Endothelial cell of umbilical vein (primary cell): ENCODE measurements at regions not wholly inside any gene's neighbourhood (a gene's known extent, or its start where the extent isn't known, plus 50 kb on each side); places are given as distances from the start of the nearest gene placed in this dataset.

Experiments used
- BruUV-seq: library from RNA; stranded (reverse); fragments of 400-500 nt; replicated peaks from 2 replicates; lab custom pipeline; 2021; lab: Mats Ljungman, UMichigan
- CTCF ChIA-PET: fragments of 300-600, 350-600 bp; sonication (Branson Sonifier 250); formaldehyde crosslinking; loops from one replicate; lab custom pipeline; 2021; ENCODE audit warnings: antibody characterized with exemption, inconsistent platforms; lab: Charles Lee
- POLR2A ChIA-PET: fragments of 300-600, 350-600 bp; sonication (Branson Sonifier 250); formaldehyde crosslinking; loops from one replicate; lab custom pipeline; 2021; ENCODE audit warnings: antibody characterized with exemption, inconsistent platforms; lab: Charles Lee
- DNase-seq: peaks from one replicate; pipeline ENCODE4 v3.0.0-alpha.2; 2011; ENCODE audit warnings: low read depth, low spot score
- FAIRE-seq: peaks from 2 replicates; lab custom pipeline; 2011; peaks lifted over from hg19 to GRCh38; lab: Jason Lieb, UNC
- H2AFZ ChIP-seq: 2 replicates; pipeline ENCODE4 v1.6.0; 2012; ENCODE audit warnings: low read depth, low read length, control low read depth, inconsistent platforms
- H3K27ac ChIP-seq: 2 replicates; pipeline ENCODE4 v1.5.1; 2011; ENCODE audit warnings: low read depth, mild to moderate bottlenecking, control low read depth, low read length, moderate library complexity; ENCODE audit not compliant: insufficient read depth
- H3K27me3 ChIP-seq, 2 experiments: 2 replicates each; pipeline versions ENCODE4 v1.6.0 to v1.6.1; 2011; ENCODE audit warnings: low read length in 2 of 2, mixed read lengths in 1 of 2; ENCODE audit not compliant: control insufficient read depth in 2 of 2, insufficient read depth in 2 of 2
- H3K36me3 ChIP-seq, 2 experiments: 2 replicates in 1 of 2; 3 replicates in 1 of 2; pipeline ENCODE4 v1.5.1; 2011; ENCODE audit warnings: low read length in 2 of 2, mild to moderate bottlenecking in 1 of 2, moderate library complexity in 1 of 2; ENCODE audit not compliant: control insufficient read depth in 2 of 2, insufficient read depth in 2 of 2; ENCODE audit errors: extremely low read depth in 1 of 2
- H3K4me1 ChIP-seq: 3 replicates; pipeline ENCODE4 v1.5.1; 2011; ENCODE audit warnings: mild to moderate bottlenecking, low read length; ENCODE audit not compliant: control insufficient read depth, insufficient read depth; ENCODE audit errors: extremely low read depth
- H3K4me2 ChIP-seq: 2 replicates; pipeline ENCODE4 v1.6.1; 2011; ENCODE audit warnings: low read length, control low read depth, mixed read lengths; ENCODE audit not compliant: insufficient read depth
- H3K4me3 ChIP-seq, 3 experiments: fragments of 200-600 bp in 1 of 3; sonication (generic), shearing (Covaris generic) in 1 of 3; replicated peaks in 1 of 3; 2 replicates each; pipeline ENCODE4 v1.5.1; 2011 to 2016; ENCODE audit warnings: control low read depth in 3 of 3, low read length in 3 of 3, mild to moderate bottlenecking in 2 of 3, inconsistent platforms in 1 of 3, low read depth in 1 of 3, moderate library complexity in 1 of 3; ENCODE audit not compliant: insufficient read depth in 1 of 3
- H3K79me2 ChIP-seq: 2 replicates; pipeline ENCODE4 v1.6.0; 2012; ENCODE audit warnings: low read length, inconsistent platforms; ENCODE audit not compliant: control insufficient read depth, insufficient read depth
- H3K9ac ChIP-seq: replicated peaks from 2 replicates; pipeline ENCODE3; 2011; ENCODE audit warnings: low read length, control low read depth; ENCODE audit not compliant: insufficient read depth; ENCODE audit errors: extremely low read depth
- H3K9me1 ChIP-seq: replicated peaks from 3 replicates; pipeline ENCODE4 v1.6.0; 2011; ENCODE audit warnings: mild to moderate bottlenecking, low read length; ENCODE audit not compliant: control insufficient read depth, insufficient read depth; ENCODE audit errors: extremely low read depth
- H3K9me3 ChIP-seq: replicated peaks from 2 replicates; pipeline ENCODE4 v1.5.1; 2012; ENCODE audit warnings: low read length, inconsistent platforms; ENCODE audit not compliant: control insufficient read depth, insufficient read depth
- H4K20me1 ChIP-seq: replicated peaks from 2 replicates; pipeline ENCODE3; 2011; ENCODE audit warnings: mild to moderate bottlenecking, low read length; ENCODE audit not compliant: control insufficient read depth, insufficient read depth; ENCODE audit errors: extremely low read depth
- EZH2 ChIP-seq: IDR thresholded peaks from 2 replicates; pipeline ENCODE4 v1.6.1; 2012; ENCODE audit warnings: borderline replicate concordance, low read depth, mild to moderate bottlenecking, moderate library complexity, low read length, inconsistent platforms; ENCODE audit not compliant: severe bottlenecking
- FOS ChIP-seq: IDR thresholded peaks from 2 replicates; pipeline ENCODE4 v1.6.1; 2011; ENCODE audit warnings: mild to moderate bottlenecking, low read length, moderate library complexity, borderline replicate concordance; ENCODE audit not compliant: insufficient read depth
- GATA2 ChIP-seq: IDR thresholded peaks from 2 replicates; pipeline ENCODE4 v1.7.0; 2011; ENCODE audit warnings: low read depth, mild to moderate bottlenecking, moderate library complexity, mixed read lengths, low read length; ENCODE audit not compliant: insufficient read length, insufficient read depth
- JUN ChIP-seq: IDR thresholded peaks from 2 replicates; pipeline ENCODE4 v1.6.1; 2011; ENCODE audit warnings: borderline replicate concordance, low read depth; ENCODE audit not compliant: insufficient read length, insufficient read depth
- MYC ChIP-seq: IDR thresholded peaks from one replicate; pipeline ENCODE4 v1.6.1; 2011; ENCODE audit warnings: mild to moderate bottlenecking, low read depth, low read length
- POLR2A ChIP-seq: IDR thresholded peaks from 2 replicates; pipeline ENCODE4 v1.6.1; 2012; ENCODE audit warnings: low read depth, mild to moderate bottlenecking, control low read depth, low read length
- POLR2AphosphoS5 ChIP-seq: IDR thresholded peaks from 2 replicates; pipeline ENCODE4 v1.6.1; 2012; ENCODE audit warnings: low read depth, mild to moderate bottlenecking, control low read depth, low read length, moderate library complexity; ENCODE audit not compliant: insufficient read depth
- dilution Hi-C: fragments of 300-500 bp; cut with MboI; formaldehyde crosslinking; loops from one replicate; pipeline ENCODE4 v1.15.0; 2019; ENCODE audit warnings: low sequenced_read_pairs; ENCODE audit not compliant: extremely low pct_ligation_motif_present
- intact Hi-C: fragments of 100-400 bp; cut with micrococcal nuclease; formaldehyde crosslinking; loops from one replicate; pipeline ENCODE4 v1.10.0; 2022
- TF ChIP-seq, protein P1 (sequence below): IDR thresholded peaks from 2 replicates; pipeline ENCODE4 v1.6.1; 2011; ENCODE audit not compliant: insufficient read depth, insufficient read length
- TF ChIP-seq, protein P2 (sequence below), 2 donors: IDR thresholded peaks; 1 replicate in 1 of 2; 2 replicates in 1 of 2; pipeline ENCODE4 v1.5.1; 2011; ENCODE audit warnings: low read length in 2 of 2, mild to moderate bottlenecking in 2 of 2, moderate library complexity in 2 of 2, control low read depth in 1 of 2, inconsistent platforms in 1 of 2, low read depth in 1 of 2; ENCODE audit not compliant: insufficient read depth in 1 of 2; ENCODE audit errors: extremely low read depth in 1 of 2

DNA sequence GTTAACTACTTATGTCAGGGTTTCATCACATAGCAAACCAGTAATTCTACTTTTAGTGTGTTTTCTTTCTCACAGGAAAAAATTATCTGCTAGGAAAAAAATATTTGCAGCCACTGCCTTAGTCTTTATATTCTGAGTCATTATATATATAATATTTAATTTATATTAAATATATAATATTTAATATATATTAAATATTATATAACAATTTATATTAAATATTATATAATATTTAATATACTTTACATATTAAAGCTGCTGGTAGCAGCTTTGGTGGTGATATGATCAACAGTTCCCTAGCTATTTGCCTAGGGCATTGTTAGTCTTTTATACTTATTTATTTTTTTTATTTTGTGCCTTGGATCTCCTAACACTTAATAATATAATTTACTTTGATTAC is 381.6 kb downstream of the STIM2 start:
- Histone ChIP-seq H3K4me3 (no peak overlapping the region), H3K27ac (no peak overlapping the region), H3K9me3 (peaks cover 1% of the 10 kb centered on the region), H3K4me1 (no peaks in the 10 kb centered on the region), H3K9me1 (no peaks in the 10 kb centered on the region), H4K20me1 (no peaks in the 10 kb centered on the region), H2AFZ (no peak overlapping the region), H3K27me3 (no peaks in the 10 kb centered on the region), H3K79me2 (no peaks in the 10 kb centered on the region), H3K9ac (no peak overlapping the region), H3K36me3 (no peaks in the 10 kb centered on the region), H3K4me2 (no peak overlapping the region)
- TF ChIP-seq POLR2AphosphoS5 (no peak), GATA2 (no peak), JUN (no peak), FOS (no peak), MYC (no peak), EZH2 (no peak), POLR2A (no peak)
- TF ChIP-seq, protein P1, sequence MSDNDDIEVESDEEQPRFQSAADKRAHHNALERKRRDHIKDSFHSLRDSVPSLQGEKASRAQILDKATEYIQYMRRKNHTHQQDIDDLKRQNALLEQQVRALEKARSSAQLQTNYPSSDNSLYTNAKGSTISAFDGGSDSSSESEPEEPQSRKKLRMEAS: no peak
- TF ChIP-seq, protein P2, sequence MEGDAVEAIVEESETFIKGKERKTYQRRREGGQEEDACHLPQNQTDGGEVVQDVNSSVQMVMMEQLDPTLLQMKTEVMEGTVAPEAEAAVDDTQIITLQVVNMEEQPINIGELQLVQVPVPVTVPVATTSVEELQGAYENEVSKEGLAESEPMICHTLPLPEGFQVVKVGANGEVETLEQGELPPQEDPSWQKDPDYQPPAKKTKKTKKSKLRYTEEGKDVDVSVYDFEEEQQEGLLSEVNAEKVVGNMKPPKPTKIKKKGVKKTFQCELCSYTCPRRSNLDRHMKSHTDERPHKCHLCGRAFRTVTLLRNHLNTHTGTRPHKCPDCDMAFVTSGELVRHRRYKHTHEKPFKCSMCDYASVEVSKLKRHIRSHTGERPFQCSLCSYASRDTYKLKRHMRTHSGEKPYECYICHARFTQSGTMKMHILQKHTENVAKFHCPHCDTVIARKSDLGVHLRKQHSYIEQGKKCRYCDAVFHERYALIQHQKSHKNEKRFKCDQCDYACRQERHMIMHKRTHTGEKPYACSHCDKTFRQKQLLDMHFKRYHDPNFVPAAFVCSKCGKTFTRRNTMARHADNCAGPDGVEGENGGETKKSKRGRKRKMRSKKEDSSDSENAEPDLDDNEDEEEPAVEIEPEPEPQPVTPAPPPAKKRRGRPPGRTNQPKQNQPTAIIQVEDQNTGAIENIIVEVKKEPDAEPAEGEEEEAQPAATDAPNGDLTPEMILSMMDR (IDR thresholded peaks at IDR 0.05; ENCODE audit: extremely low read depth in 1 of 2, insufficient read depth in 1 of 2, low read depth in 1 of 2, low read length in 2 of 2): no peak
- FAIRE-seq: no peak
- no peak for DNase-seq
- intact Hi-C loops: no loop called here
- dilution Hi-C loops: no loop called here
- ChIA-PET POLR2A (no interaction called here), CTCF (no interaction called here)
- no TSS peak for BruUV-seq
